Ureter (tissue), 1 donor: ENCODE measurements at regions not wholly inside any gene's neighbourhood (a gene's known extent, or its start where the extent isn't known, plus 50 kb on each side); places are given as distances from the start of the nearest gene placed in this dataset.

Source experiments
- DNase-seq: peaks from one replicate; pipeline ENCODE4 v3.0.0-alpha.2; 2020; ENCODE audit warnings: low spot score
- donor health status: DM: yes; HTN: yes; CAD: no.

DNA sequence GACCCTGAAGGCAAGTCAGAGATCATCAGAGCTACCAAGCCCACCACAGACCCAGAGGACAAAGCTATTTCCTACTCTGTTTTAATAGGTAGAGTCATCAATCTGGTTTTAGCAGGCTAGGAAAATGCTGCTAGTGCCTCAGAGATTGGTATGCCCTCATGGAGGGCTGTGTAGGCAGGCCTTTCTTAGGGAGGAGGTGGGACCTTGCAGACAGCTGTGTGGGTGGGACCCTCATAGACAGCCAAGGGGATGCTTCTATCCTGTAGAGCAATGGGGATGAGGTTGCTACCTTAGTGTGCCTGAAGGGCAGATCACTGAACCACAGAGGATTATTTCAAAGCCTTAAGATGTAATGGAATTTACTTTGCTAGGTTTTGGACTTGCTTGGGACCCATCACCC, 534.9 kb upstream of the KLF12 start:
- DNase-seq, result no peak

DNA sequence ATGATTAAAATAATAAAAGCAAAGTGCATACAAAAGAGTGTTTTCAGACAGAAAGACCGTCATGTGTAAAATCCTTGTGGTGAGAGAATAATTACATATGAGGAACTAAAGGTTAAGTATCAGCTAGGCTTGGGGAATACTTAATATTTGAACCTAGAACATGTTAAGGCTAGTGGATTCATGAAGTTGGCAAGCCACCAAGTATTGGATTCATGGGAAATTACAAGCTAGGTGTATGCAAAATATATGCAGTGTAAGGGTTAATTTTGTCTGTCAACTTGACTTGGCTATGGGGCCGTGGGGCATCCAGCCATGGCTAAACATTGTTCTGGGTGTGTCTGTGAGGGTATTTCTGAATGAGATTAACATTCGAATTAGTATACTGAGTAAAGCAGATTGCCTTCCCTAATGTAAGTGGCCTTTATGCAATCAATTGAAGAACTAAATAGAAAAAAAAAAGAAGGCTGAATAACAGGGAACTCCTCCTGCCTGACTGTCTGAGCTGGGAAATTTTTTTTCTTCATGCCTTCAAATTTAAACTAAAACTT, 533.5 kb upstream of the KLF12 start:
- DNase-seq, result no peak

DNA sequence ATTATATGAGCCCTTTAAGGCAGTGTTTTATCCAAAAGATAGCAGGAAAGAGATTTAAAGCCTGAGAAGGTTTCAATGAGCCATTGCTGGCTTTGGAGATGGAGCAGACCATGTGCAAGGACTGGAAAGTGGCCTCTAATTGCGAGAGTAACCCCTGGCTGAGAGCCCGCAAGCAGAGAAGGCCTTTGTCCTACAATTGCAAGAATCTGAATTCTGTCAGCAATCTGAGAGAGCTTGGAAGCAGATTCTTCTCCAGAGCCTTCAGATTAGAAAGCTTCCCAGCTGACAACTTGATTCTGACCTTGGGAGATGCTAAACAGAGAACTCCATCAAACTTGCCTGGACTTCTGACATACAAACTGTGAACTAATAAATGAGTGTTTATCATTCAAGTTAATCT, 528.7 kb upstream of the KLF12 start:
- no peak for DNase-seq

DNA sequence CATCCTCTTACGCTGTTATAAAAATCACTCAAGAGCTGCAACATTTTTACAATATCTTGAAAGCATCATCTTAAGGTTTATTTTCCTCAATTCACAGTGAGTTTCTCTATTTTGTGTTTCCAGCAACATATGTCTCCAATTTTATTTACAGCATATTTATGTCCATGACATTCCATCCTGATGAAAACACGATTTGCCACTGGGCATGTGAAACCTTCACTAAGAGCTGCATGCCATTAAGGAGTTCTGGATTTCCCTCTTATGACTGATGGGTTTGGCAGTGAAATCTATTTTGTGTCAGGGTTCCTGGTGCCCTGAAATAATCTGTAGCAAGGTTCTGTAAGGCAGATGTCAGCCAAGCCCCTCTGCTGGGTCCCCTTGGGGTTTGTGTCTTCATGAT, 527.6 kb upstream of the KLF12 start:
- DNase-seq, result no peak

DNA sequence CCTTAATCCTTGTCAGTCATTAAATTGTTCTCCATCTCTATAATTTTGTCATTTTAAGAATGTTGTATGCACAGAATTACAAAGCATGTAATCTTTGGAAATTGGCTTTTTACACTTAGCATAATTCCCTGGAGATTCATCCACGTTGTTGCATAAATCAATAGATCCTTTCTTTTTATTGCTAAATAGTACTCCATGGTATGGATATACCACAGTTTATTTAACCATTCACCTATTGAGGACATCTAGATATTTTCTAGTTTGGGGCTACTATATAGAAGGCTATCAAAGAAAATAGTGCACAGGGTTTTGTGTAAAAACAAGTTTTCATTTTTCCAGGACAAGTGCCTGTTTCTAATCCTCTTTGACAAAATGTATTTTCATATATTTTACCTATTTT, 523.6 kb upstream of the KLF12 start:
- DNase-seq, result no peak

DNA sequence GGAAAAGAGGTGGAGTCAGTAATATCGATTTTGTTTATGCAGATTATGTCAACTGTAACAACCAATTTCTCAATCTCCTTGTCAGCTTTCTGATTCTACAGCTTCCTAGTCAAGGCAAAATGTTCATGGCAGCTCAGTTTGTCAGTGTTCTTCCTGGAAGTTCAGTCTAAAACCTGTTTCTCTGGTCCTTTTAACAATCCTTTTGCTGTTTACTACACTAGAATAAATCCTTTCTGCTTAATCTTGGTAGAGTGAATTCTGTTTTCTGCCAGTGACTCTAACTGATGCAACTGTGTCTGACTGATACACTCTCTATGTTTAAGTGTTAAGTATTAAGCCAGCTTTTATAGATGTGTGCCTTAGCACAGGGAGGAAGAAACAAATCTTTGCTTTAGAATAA, 516.9 kb upstream of the KLF12 start:
- no peak for DNase-seq

DNA sequence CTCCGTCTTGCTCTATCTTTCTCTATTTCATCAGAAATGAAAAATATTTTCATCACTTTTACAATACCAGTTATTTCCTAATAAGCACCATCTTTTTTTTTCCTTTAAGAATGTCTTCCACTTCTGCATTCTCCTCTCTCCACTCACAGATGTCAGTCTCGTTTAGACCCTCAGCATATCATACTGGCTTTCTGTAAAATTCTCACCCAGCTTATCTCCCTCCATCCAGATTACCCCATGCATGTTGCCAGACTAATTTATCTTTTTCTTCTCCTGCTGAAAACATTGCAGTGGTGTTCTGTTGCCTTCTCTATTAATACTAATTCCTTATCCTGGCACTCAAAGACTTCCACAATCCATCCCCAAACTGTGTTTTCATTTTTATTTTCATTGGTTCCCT, 513.8 kb upstream of the KLF12 start:
- no peak for DNase-seq

DNA sequence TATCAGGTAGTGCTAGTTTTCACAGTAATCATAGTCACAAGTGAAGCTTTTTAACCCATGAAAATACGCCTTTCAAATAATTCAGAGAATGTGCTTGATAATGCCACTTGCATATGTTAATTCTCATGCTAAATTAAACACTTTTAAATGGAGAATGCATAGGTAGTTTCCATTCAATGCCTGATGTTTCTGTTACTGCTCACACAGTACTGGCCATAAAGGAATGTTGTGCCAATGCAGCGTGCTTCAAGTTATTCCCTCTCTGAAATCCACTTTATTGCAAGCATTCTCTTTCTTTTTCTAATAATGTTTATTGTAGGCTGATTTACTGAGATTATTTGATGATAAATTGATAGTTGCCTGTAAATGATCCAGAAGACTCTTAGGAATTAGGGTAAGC, 513.0 kb upstream of the KLF12 start:
- DNase-seq, result no peak

DNA sequence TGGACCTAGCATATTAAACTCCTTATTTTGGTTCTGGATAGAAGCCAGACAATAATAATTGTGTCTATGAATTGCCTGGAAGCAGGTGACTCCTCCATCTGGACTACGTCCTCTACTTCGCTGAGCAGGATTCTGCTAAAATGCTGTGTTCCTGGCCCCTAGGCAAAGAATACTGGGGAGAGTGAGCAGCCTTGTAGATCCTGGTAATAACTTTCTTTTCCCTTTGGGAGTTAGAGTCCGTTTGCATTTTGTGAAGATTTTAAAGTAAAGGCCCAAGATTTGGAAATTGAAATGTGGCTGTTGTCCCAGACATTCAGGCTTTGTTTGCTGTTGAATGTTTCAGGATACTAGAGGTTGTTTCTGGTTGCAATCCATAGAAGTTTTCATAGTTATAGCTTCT, 511.9 kb upstream of the KLF12 start:
- no peak for DNase-seq

DNA sequence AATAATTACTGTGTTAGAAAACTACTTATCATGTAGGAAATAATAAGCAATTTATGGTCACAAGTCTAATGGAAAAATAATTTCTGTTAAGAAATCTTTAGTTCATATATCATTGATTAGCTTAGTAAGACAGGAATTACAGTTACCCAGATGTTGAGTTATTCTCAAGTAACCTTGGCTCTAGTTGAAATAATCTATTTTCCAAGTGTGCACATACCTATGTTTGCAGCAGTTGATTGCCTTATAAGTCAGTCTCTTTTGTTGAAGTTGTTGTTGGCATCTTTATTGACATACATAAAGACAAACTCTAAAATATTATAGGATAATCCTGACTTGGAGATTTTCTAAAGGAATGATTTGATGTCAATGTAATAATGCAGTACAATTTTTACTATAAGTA, 511.4 kb upstream of the KLF12 start:
- no peak for DNase-seq

DNA sequence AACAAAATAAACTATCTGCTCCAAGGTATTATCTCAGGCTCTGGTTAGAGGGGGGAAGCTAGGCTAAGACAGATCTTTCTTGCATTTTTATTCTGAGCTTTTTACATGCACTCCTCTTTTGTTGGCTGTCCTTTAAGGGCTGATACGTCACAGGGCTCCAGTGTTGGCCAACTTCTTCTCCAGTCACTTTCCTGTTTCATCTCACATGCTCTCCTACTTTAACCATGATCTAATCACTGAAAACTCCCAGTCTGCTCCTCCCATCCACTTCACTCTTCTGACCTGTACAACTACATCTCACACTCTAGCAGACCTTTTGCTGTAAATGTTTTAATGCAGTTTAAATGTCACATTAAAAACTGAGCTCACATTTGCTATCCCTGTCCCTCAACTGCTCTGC, 510.0 kb upstream of the KLF12 start:
- DNase-seq, result no peak

DNA sequence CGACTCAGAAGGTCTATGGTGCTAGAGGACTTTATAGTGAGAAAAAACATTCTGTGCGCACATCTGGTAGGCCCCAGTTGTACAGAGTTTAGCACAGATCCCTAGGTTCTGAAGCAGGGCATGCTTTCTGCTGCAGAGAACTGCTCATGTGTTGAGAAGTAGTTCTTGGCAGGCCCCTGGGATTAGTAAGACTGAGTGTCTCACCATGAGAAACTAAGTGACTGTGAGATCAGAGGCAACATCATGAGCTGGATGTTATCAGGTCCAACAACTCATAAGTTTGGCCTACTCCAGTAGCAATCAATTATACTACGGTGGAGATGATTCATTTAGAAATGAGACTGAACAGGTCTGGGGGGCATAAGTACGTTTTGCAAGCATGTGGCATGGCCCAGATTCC, 507.4 kb upstream of the KLF12 start:
- DNase-seq, result no peak

DNA sequence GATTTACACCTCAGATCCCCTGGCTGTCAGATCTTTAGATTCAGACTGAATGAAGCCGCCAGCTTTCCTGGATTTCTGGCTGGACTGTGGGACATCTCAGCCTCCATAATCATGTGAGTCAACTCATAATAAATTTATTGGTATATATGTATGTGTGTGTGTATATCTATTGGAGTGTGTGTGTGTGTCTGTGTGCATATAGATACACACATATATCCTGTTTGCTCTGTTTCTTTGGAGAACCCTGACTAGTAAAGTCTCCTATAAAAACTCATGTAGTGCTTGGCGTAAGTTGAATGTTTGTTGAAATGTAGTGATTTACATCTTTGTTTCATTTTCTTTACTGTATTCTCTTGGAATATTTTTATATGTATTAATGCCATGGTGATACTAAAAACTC, 499.5 kb upstream of the KLF12 start:
- no peak for DNase-seq

DNA sequence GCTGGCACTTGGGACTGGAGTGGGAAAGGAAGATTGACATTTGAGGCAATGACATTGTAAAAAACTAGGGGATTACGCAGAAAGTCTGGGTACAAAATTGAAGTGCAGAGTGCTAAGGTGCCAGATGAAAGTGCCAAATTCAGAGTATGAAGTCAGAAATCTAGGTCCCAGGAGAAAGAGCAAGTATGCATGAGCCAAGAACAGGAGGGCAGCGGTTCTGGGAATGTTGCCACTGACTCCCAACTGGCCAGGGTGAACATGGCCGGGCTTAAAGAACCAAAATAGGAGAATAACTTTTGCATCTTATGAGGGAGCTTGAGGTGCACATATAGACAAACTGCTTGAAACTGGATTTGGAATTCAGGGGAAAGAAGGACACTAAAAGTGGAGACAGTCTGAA, 495.8 kb upstream of the KLF12 start:
- DNase-seq, result no peak

DNA sequence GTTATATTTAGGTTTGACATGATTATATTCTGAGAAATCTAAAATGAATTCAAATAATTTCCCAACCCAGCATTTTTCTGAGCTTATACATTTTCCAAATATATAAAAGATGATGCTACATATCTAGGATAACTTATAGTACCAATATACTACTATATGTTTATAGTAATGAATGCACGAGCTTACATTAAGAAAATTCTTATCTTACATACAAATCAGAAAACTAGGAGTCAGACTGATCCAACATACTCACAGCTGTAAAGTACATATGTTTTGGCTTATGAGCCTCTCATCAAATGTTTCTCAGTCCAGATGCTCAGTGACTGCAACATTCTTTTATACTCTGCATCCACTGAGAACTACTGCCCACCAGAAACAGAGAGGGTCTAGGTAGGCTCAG, 491.3 kb upstream of the KLF12 start:
- no peak for DNase-seq

DNA sequence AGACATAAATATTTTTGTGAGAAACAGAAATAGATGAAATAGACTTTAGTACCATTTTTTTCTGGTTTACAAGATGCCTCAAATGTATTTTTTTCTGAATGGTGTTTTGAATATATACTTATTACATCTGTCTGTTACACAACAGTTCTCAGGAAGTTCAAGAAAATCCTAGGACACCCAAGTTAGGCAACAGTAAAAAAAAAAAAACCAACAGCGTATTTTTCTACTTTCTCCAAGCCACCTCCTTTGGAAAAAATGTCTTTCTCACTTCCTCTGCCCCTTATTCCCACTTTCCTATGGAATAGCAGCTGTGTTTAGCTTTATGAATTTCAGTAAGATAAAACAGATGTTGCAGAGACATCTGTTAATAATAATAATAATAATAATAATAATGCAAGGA, 489.6 kb upstream of the KLF12 start:
- no peak for DNase-seq

DNA sequence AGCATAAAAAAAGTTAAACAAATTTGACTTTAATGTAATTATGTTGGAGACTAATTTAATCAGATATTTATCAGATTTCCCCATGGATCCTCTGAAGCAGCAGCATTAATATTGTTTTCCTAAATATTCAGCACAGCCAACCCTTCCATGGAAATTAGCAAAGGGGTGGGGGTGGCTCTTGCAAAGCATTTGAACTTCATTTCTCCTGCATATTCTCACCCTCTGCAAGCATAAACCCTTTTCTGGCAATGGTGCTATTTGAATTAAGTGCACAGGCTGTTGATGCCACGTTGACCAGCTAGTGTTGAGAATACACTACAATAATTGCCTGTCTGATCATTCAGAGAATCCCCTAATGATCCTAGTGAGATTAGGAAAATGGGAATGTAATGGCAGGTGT, 488.1 kb upstream of the KLF12 start:
- no peak for DNase-seq

DNA sequence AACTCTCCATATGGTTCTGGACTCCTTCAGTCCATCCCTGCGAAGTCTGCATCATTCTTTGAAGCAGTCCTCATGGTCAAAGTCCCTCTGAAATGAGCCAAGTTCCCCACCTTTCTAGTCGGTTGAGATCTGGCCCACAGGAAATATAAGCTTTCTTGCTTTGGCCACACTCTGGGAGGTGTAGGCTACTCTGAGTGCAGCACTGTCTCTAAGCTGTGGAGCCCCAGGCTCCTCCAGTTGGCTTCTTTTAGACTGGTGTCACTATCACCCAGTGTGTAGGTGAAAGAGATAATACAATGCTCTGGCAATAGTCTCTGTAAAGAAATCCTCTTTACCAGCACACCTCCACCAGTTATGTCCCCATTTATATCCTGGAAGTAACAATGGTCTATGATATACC, 486.5 kb upstream of the KLF12 start:
- DNase-seq, result no peak

DNA sequence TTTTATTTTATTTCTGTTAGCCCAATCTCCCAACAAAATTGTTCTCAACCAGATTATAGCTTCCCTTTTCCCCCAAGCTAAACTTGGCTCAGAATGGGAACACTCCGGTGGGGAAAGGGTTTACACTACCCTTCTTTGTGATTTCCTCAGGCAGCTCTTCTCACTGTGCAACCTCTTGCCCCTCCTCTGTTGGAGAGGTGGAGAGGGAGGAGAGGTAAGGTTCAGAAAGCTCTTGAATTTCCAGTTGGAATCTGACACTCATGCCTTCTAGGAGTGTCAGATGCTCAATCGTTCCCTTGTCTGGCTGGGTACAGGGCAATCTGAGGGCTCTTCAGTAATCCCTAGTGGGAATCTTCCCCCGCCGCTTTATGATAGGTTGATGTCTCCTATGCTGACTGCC, 486.1 kb upstream of the KLF12 start:
- DNase-seq, result no peak

DNA sequence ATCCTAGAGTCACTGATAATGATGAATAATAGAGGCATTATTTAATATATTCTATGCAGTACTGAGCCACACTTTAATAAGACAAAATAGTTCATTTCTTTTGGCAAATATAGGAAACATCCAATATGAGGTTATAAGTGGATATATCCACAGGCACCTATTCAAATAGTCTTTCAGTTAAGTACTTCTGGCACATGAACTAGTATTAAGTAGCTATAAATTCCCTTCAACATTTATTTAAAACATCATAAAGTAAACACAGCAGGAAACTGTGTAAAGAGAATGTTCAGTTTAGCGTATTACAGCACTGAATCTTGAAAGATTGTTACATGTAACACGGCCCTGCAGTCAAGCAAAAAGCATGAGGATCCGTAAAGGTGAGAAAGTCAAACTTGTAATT, 463.3 kb upstream of the KLF12 start:
- DNase-seq, result no peak

DNA sequence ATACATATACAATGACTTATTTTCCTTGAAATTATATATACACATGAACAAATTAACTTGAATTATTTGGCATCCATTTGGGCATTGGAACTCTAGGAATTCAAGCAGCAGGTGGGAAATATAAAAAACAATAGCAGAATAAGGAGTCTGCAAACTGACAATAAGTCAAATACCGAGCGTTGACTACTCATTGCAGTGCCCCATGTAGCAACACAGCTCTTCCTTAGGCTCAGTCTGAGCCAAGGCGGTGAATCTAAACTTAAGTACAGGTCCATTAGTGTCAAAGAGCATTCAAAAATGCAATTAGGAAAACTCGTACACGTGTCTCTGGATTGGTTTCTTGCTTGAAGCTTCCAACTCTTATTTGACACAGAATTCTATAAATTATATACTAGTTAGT, 462.5 kb upstream of the KLF12 start:
- DNase-seq, result no peak

DNA sequence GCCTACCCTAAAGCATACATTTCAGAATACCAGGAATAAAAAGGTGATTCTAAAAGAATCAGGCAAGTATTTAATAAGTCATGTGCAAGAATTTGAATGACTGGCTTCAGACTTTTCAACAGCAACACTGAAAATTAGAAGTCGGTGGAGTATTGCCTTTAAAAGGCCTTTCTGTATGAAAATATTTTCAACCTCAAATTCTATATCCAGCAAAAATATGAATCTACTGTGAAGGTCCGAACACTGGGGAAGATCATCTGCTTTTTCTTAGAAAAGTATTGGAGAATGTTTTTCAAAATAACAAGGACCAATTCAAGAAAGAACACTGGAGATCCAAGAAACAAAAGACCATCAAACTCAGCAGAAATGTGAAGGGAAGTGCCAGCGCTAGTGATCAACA, 459.5 kb upstream of the KLF12 start:
- no peak for DNase-seq

DNA sequence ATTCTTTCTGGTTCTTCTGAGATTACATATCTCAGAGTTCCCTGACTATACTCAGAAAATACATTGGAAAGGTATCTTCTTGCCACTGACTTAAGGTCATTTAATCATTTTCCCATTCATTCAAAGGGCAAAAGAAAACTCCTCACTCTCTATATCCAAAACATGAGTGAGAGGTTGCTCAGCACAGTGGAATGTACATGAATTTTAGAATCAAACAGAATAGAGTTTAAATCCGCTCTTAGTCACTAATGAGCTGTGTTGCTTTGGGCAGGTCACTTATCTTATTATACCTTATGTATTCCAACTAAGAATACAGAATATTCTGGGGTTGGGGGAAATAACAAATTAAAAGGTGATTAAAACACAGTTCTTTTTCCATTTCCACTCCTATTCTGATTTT, 452.6 kb upstream of the KLF12 start:
- DNase-seq, result no peak

DNA sequence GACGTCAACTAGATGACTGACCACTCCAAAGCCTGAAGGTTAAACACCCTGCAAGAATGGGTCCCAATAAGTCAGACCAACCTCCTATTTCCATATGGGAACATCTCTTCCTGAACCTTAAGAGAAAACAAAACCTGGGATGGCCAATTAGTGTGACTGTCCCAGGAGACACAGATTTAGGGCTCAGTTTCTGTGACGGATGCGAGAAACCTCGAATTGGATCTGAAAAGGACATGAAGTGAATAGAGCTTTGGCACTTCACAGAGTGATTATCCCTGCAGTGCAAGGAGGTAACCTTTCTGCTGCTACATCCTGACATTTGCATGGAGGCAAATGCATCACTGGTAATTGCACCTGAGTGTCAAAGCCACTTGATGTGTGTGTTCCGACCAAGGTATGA, 442.2 kb upstream of the KLF12 start:
- no peak for DNase-seq

DNA sequence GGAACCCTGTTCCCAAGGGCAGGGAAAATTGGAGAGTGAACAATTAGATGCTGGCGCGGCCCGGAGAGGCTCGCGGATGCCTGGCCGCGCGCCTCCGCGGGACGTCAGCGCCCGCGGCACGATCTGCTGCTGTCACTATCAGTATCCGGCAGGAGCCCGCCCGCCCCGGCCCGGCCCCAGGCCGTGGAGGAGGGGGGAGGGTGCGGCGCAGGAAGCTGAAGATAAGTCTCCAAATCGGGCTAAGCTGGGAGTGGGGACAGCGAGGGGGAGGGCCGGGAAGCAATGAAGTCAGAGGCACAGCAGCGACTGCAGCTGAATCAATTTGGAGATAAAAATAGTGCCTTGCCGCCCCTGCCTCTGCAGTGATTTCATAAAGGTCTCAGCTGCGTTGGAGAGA, 441.5 kb upstream of the KLF12 start:
- DNase-seq, result peak; percentile 60
